ENCODE measurements at regions not wholly inside any gene's neighbourhood (a gene's known extent, or its start where the extent isn't known, plus 50 kb on each side); places are given as distances from the start of the nearest gene placed in this dataset.
A peak's percentile ranks its signal among the peaks of the same experiment; 100 is the strongest.

DNA sequence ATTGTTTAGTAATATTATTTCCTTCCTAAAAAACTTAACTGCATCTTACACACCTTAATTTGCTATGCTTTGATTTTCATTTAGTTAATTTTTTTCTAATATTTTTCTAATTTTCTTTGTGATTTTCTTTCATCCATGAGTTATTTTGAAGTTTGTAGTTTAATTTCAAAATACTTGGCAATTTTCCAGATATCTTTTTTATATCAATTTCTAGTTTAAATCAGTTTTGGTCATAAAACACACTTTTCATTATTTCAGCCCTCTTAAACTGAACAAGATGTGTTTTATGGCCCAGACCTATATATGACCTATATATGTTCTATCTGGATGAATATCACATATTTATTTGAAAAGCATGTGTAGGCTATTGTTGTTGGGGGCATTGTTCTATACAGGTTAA, 759.9 kb upstream of the SGO1 start:
- H3K9me3 Mint-ChIP-seq (ENCODE audit: low read depth, unreplicated experiment), result no peaks in the 10 kb centered on the region
- TF ChIP-seq, protein P1, sequence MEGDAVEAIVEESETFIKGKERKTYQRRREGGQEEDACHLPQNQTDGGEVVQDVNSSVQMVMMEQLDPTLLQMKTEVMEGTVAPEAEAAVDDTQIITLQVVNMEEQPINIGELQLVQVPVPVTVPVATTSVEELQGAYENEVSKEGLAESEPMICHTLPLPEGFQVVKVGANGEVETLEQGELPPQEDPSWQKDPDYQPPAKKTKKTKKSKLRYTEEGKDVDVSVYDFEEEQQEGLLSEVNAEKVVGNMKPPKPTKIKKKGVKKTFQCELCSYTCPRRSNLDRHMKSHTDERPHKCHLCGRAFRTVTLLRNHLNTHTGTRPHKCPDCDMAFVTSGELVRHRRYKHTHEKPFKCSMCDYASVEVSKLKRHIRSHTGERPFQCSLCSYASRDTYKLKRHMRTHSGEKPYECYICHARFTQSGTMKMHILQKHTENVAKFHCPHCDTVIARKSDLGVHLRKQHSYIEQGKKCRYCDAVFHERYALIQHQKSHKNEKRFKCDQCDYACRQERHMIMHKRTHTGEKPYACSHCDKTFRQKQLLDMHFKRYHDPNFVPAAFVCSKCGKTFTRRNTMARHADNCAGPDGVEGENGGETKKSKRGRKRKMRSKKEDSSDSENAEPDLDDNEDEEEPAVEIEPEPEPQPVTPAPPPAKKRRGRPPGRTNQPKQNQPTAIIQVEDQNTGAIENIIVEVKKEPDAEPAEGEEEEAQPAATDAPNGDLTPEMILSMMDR (IDR thresholded peaks at IDR 0.05; ENCODE audit: unreplicated experiment), result no peak
- BruUV-seq (replicated peaks), result no TSS peak
- no peaks in the 10 kb centered on the region for H3K4me1 Mint-ChIP-seq (ENCODE audit: low read depth, unreplicated experiment)
- CTCF ChIA-PET, result no interaction called here
- no peaks in the 10 kb centered on the region for H3K27me3 Mint-ChIP-seq (ENCODE audit: unreplicated experiment)
- intact Hi-C loops (cut with micrococcal nuclease; ENCODE audit: unreplicated experiment), result no loop called here
- no peak overlapping the region for H3K27ac Mint-ChIP-seq (ENCODE audit: unreplicated experiment)
- no peak for DNase-seq
- no peak overlapping the region for H3K4me3 Mint-ChIP-seq (ENCODE audit: low read depth, unreplicated experiment)
- H3K36me3 Mint-ChIP-seq (ENCODE audit: insufficient read depth, unreplicated experiment), result no peaks in the 10 kb centered on the region

DNA sequence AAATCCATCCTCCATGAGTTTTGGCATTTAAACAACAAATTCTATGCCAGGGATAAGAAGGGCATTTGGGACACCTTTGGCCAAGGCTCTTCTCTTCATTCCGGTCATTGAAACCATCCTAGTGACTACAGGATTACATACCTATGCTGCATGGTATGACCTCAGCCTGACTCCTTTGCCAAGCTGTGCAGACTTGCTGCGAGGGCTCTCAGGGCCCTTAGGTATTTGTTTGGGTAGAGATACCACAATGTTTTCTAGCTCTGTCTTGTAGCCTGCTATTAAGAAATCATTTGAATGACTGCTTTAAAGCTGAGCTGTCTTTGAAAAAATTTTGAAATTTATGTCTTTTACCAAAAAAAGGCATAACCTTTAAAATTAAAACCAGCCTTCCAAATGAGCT, 749.8 kb upstream of the SGO1 start:
- peaks cover 8% of the 10 kb centered on the region for H3K4me1 Mint-ChIP-seq (ENCODE audit: low read depth, unreplicated experiment)
- CTCF ChIA-PET, result no interaction called here

DNA sequence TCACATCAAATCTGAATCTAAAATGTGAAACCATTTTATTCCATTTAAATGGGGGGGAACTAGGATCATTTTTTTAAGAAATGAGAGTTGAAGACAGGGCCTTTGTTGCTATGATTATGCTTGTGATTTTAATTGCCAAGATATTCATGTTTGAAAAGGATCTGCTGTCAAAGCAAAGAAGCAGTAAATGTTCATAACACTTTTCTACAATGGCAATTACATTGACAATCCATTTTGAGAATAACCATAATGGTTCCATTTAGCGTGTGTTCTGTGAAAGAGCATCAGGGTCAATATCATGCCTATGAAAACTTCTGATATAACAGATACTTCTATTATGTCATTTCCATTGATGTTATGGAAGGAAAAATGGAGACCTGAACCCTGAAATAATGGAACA, 745.8 kb upstream of the SGO1 start:
- TF ChIP-seq, protein P1 (IDR thresholded peaks at IDR 0.05; ENCODE audit: unreplicated experiment), result no peak
- H3K4me3 Mint-ChIP-seq (ENCODE audit: low read depth, unreplicated experiment), result no peak overlapping the region
- H3K9me3 Mint-ChIP-seq (ENCODE audit: low read depth, unreplicated experiment), result no peaks in the 10 kb centered on the region
- CTCF ChIA-PET, result interaction anchor here (0.6 kb wide), 1 partner anchor 495 kb away, joined by 3 read pairs; no protein-coding TSS in a partner anchor
- no peaks in the 10 kb centered on the region for H3K27me3 Mint-ChIP-seq (ENCODE audit: unreplicated experiment)
- no peak for DNase-seq
- no TSS peak for BruUV-seq (replicated peaks)
- H3K36me3 Mint-ChIP-seq (ENCODE audit: insufficient read depth, unreplicated experiment), result no peaks in the 10 kb centered on the region
- intact Hi-C loops (cut with micrococcal nuclease; ENCODE audit: unreplicated experiment), result loop anchor here (2.0 to 5.0 kb wide), 3 partner anchors 191 to 960 kb away; no protein-coding TSS in a partner anchor
- peaks cover 8% of the 10 kb centered on the region for H3K4me1 Mint-ChIP-seq (ENCODE audit: low read depth, unreplicated experiment)
- H3K27ac Mint-ChIP-seq (ENCODE audit: unreplicated experiment), result no peak overlapping the region

More for the DNA sequence above, 749.8 kb upstream of the SGO1 start:
- Mint-ChIP-seq H3K4me3 (ENCODE audit: low read depth, unreplicated experiment) (no peak overlapping the region), H3K9me3 (ENCODE audit: low read depth, unreplicated experiment) (no peaks in the 10 kb centered on the region), H3K27me3 (ENCODE audit: unreplicated experiment) (no peaks in the 10 kb centered on the region), H3K27ac (ENCODE audit: unreplicated experiment) (no peak overlapping the region), H3K36me3 (ENCODE audit: insufficient read depth, unreplicated experiment) (no peaks in the 10 kb centered on the region)
- DNase-seq, result no peak
- TF ChIP-seq, protein P1 (IDR thresholded peaks at IDR 0.05; ENCODE audit: unreplicated experiment), result no peak
- intact Hi-C loops (cut with micrococcal nuclease; ENCODE audit: unreplicated experiment), result no loop called here
- no TSS peak for BruUV-seq (replicated peaks)

DNA sequence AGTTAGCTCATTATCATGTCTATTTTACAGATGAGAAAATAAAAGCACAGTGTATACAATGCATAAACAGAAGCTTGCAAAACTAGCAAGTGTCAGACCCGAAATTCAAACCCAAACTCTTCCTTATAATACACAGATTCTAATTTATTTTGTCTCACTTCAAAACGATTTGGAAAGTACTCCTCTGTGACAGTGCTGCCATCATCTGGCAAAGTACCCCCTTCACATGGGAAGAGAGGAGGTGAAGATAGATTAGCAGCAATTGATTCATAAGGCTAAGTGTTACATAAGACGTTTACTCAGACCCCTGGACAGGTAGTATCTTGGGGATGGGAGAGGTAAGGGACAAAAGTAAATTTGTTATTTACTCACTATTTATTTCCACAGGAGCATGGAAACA, 744.0 kb upstream of the SGO1 start:
- Mint-ChIP-seq H3K9me3 (ENCODE audit: low read depth, unreplicated experiment) (no peaks in the 10 kb centered on the region), H3K36me3 (ENCODE audit: insufficient read depth, unreplicated experiment) (no peaks in the 10 kb centered on the region), H3K4me3 (ENCODE audit: low read depth, unreplicated experiment) (no peak overlapping the region), H3K27me3 (ENCODE audit: unreplicated experiment) (no peaks in the 10 kb centered on the region), H3K4me1 (ENCODE audit: low read depth, unreplicated experiment) (peaks cover 19% of the 10 kb centered on the region), H3K27ac (ENCODE audit: unreplicated experiment) (no peak overlapping the region)
- DNase-seq, result peak; percentile 45
- TF ChIP-seq, protein P1 (IDR thresholded peaks at IDR 0.05; ENCODE audit: unreplicated experiment), result peak; percentile 27
- intact Hi-C loops (cut with micrococcal nuclease; ENCODE audit: unreplicated experiment), result loop anchor here (1.0 to 5.0 kb wide), 6 partner anchors 189 to 962 kb away; no protein-coding TSS in a partner anchor
- BruUV-seq (replicated peaks), result no TSS peak
- CTCF ChIA-PET, result interaction anchor here (0.7 kb wide), 1 partner anchor 418 kb away, joined by 3 read pairs; no protein-coding TSS in a partner anchor

Data from Calu3 (cell line).